GM18508 (cell line): ENCODE measurements at regions not wholly inside any gene's neighbourhood (a gene's known extent, or its start where the extent isn't known, plus 50 kb on each side); places are given as distances from the start of the nearest gene placed in this dataset.
A peak's percentile ranks its signal among the peaks of the same experiment; 100 is the strongest.

Source experiments
- ATAC-seq: cut with Tn5 transposase; IDR thresholded peaks from one replicate; pipeline ENCODE4 v1.9.1; 2021; ENCODE audit warnings: moderate number of reproducible peaks; ENCODE audit not compliant: insufficient read depth, unreplicated experiment

GRCh38 chr4:180541678-180542077 is 1701.5 kb upstream of the TENM3 start:
- ATAC-seq, result no peak

- ATAC-seq, result no peak
These were observed 1700.6 kb upstream of the TENM3 start for GRCh38 chr4:180542445-180543100.

- no peak for ATAC-seq
These were observed 1693.1 kb upstream of the TENM3 start for GRCh38 chr4:180550106-180550505.

GRCh38 chr4:180557348-180557747 is 1685.9 kb upstream of the TENM3 start:
- peak; percentile 72 for ATAC-seq

GRCh38 chr4:180557950-180558349 is 1685.3 kb upstream of the TENM3 start:
- no peak for ATAC-seq

- no peak for ATAC-seq
These were observed 1684.8 kb upstream of the TENM3 start for GRCh38 chr4:180558427-180558826.

- ATAC-seq, result no peak
These were observed 1682.3 kb upstream of the TENM3 start for GRCh38 chr4:180560896-180561295.

- no peak for ATAC-seq
These were observed 1679.2 kb upstream of the TENM3 start for GRCh38 chr4:180564026-180564425.

- no peak for ATAC-seq
These were observed 1678.8 kb upstream of the TENM3 start for GRCh38 chr4:180564448-180564847.

GRCh38 chr4:180565856-180566431 is 1677.3 kb upstream of the TENM3 start:
- no peak for ATAC-seq

GRCh38 chr4:180566492-180566891 is 1676.7 kb upstream of the TENM3 start:
- no peak for ATAC-seq

GRCh38 chr4:180567080-180567479 is 1676.1 kb upstream of the TENM3 start:
- no peak for ATAC-seq

GRCh38 chr4:180571516-180572055 is 1671.6 kb upstream of the TENM3 start:
- ATAC-seq, result no peak

GRCh38 chr4:180578175-180578574 is 1665.0 kb upstream of the TENM3 start:
- ATAC-seq, result no peak

GRCh38 chr4:180581061-180581460 is 1662.1 kb upstream of the TENM3 start:
- no peak for ATAC-seq

- no peak for ATAC-seq
These were observed 1655.8 kb upstream of the TENM3 start for GRCh38 chr4:180587379-180587778.

GRCh38 chr4:180589575-180589974 is 1653.6 kb upstream of the TENM3 start:
- ATAC-seq, result no peak

GRCh38 chr4:180596888-180597483 is 1646.2 kb upstream of the TENM3 start:
- no peak for ATAC-seq

- ATAC-seq, result no peak
These were observed 1644.9 kb upstream of the TENM3 start for GRCh38 chr4:180598281-180598680.

GRCh38 chr4:180603791-180604190 is 1639.4 kb upstream of the TENM3 start:
- ATAC-seq, result no peak

- no peak for ATAC-seq
These were observed 1632.9 kb upstream of the TENM3 start for GRCh38 chr4:180610324-180610723.

- ATAC-seq, result no peak
These were observed 1627.5 kb upstream of the TENM3 start for GRCh38 chr4:180615746-180616145.
